ENCODE measurements at regions not wholly inside any gene's neighbourhood (a gene's known extent, or its start where the extent isn't known, plus 50 kb on each side); places are given as distances from the start of the nearest gene placed in this dataset.

DNA sequence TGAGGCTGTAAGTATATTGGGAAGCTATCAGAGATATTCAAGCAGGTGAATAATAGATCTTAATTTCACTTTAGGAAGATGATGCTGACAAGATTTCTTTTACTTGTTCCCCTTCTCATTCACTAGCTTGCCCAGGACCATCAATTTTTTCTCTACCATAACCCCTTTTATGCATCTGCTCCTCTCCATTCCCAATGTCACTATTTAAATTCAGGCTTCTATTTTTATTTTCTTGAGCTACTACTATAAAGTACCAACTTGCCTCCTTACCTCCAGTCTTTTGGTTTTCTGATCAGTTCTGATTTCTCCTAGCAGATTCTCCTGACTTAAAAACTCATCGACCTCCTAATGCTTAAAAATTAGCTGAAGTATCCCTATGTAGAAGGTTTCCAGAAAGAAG, 97.7 kb upstream of the SMIM30 start:
- H3K4me3 ChIP-seq, result no peak overlapping the region
- no peaks in the 10 kb centered on the region for H3K9me3 ChIP-seq
- intact Hi-C loops (cut with DNase I, micrococcal nuclease), result no loop called here
- TF ChIP-seq, protein P1, sequence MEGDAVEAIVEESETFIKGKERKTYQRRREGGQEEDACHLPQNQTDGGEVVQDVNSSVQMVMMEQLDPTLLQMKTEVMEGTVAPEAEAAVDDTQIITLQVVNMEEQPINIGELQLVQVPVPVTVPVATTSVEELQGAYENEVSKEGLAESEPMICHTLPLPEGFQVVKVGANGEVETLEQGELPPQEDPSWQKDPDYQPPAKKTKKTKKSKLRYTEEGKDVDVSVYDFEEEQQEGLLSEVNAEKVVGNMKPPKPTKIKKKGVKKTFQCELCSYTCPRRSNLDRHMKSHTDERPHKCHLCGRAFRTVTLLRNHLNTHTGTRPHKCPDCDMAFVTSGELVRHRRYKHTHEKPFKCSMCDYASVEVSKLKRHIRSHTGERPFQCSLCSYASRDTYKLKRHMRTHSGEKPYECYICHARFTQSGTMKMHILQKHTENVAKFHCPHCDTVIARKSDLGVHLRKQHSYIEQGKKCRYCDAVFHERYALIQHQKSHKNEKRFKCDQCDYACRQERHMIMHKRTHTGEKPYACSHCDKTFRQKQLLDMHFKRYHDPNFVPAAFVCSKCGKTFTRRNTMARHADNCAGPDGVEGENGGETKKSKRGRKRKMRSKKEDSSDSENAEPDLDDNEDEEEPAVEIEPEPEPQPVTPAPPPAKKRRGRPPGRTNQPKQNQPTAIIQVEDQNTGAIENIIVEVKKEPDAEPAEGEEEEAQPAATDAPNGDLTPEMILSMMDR (IDR thresholded peaks at IDR 0.05), result no peak
- DNase-seq, result no peak
- no peak for ATAC-seq
- no peaks in the 10 kb centered on the region for H3K4me1 ChIP-seq (ENCODE audit: low read depth)
- no peaks in the 10 kb centered on the region for H3K36me3 ChIP-seq (ENCODE audit: low read depth)

DNA sequence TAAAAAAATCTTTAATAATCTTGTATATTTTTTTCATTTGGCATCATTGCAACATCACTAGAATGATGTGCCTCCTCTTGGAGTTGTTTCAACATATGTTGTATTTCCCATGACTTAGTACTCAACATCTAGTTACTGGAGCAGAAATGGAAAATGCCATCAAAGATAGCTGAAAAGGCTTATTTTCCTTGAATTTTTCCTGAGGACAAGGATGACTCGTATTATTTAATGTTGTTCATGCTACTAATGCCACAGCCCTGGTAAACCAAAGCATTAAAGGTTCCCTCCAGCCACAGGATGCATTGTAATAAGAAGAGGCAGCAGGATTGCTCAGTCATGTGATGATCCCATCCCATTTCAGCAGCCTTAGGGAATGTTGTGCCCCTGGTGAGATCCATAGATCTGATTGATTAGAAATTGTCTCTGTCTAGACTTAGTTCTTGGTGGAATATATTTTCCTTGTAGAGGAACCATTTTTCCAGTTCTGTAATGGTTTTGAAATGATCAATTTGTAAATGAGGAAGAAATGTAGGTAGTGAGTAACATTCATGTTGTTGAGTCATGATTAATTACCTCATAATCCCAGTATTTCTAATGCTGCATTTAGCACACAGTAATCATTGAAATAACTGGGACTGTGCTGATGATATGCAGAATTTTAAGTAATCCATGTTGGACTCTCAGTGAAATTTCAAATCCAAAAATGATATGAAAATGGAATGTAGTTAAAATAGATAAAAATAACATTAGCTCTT, 91.3 kb upstream of the SMIM30 start:
- no peak overlapping the region for H3K4me3 ChIP-seq
- TF ChIP-seq, protein P1 (IDR thresholded peaks at IDR 0.05), result no peak
- DNase-seq, result no peak
- no peak for ATAC-seq
- H3K36me3 ChIP-seq (ENCODE audit: low read depth), result no peaks in the 10 kb centered on the region
- intact Hi-C loops (cut with DNase I, micrococcal nuclease), result no loop called here
- no peaks in the 10 kb centered on the region for H3K9me3 ChIP-seq
- H3K4me1 ChIP-seq (ENCODE audit: low read depth), result no peaks in the 10 kb centered on the region

DNA sequence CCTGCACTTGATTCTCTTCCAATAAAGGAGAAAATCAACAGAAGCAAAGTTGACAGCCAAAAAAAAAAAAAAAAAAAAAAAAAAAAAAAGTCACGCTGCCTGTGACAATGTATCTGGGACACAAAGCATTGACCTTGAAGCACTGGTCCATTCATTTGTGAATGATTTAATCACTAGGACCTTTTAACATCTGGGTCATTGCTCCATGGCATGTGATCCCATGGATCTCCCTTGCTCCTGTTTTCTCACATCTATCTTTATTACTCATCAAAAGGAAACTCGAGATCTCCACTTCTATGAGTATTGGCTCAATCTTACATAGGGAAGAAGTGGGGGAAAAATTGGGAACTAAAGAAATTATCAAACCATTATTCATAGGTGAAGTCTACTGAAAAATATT, 89.6 kb upstream of the SMIM30 start:
- TF ChIP-seq, protein P1 (IDR thresholded peaks at IDR 0.05), result no peak
- intact Hi-C loops (cut with DNase I, micrococcal nuclease), result no loop called here

DNA sequence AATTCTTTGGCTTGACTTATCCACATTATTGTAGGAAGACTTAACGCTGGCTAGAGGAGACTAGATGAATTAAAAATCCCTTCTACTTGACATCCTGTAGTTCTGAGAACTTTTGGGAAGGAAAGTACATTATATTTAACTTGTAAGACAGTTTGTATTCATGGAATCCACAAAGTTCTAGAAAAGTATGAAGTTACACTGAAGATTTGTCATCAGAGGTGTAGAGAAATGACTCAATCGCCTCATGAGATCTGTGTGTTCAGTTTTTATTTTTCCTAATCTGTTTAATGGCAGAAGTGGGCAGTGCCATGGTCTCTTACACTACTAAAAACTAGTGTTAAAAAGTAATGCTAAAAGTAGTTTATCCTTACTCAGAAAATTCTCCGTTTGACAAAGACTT, 89.1 kb upstream of the SMIM30 start:
- intact Hi-C loops (cut with DNase I, micrococcal nuclease), result no loop called here
- DNase-seq, result no peak
- H3K4me1 ChIP-seq (ENCODE audit: low read depth), result no peaks in the 10 kb centered on the region
- no peaks in the 10 kb centered on the region for H3K9me3 ChIP-seq
- ATAC-seq, result no peak
- H3K4me3 ChIP-seq, result no peak overlapping the region
- TF ChIP-seq, protein P1 (IDR thresholded peaks at IDR 0.05), result no peak
- H3K36me3 ChIP-seq (ENCODE audit: low read depth), result no peaks in the 10 kb centered on the region

More for the DNA sequence above, 89.6 kb upstream of the SMIM30 start:
- Histone ChIP-seq H3K9me3 (no peaks in the 10 kb centered on the region), H3K4me1 (ENCODE audit: low read depth) (no peaks in the 10 kb centered on the region), H3K4me3 (no peak overlapping the region), H3K36me3 (ENCODE audit: low read depth) (no peaks in the 10 kb centered on the region)
- no peak for ATAC-seq
- no peak for DNase-seq

DNA sequence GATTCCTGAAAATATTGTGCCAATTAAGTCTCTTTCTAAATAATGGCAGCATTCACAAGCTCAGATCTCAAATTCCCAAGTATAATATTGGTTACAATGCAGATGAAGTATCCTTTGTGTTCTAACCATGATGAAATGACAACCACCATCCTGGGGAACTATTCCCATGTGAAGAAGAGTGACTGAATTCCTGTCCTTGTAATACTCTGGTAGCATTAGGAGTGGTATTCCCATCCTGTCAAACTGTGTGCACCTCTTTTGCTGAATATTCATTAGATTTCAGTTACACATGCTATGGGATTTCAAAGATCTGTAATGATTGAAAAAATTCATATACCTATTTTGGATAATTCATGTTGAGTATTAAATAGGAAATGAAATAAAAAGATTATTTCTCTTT, 86.1 kb upstream of the SMIM30 start:
- Histone ChIP-seq H3K4me3 (no peak overlapping the region), H3K4me1 (ENCODE audit: low read depth) (no peaks in the 10 kb centered on the region), H3K9me3 (no peaks in the 10 kb centered on the region), H3K36me3 (ENCODE audit: low read depth) (no peaks in the 10 kb centered on the region)
- TF ChIP-seq, protein P1 (IDR thresholded peaks at IDR 0.05), result no peak
- DNase-seq, result no peak
- no peak for ATAC-seq
- intact Hi-C loops (cut with DNase I, micrococcal nuclease), result no loop called here

DNA sequence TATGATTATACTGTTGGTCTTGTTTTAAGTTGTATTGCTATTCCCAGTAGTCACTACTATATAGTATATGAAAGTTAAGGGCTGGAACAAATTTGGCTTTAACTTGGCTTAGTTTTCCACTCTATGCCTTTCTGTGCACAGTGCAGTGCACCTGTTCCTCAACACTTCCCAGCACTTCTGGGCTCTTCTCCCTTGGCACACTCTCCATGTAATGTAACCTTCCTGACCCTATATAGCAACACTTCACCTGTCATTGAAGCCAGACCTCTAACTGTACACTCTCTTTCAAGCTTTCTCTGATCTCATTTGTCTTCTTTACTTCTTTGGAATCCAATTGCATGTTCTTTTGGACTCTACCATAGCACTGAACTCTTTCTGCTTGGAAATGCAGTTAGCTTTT, 83.9 kb upstream of the SMIM30 start:
- DNase-seq, result no peak
- Histone ChIP-seq H3K9me3 (no peaks in the 10 kb centered on the region), H3K4me3 (no peak overlapping the region), H3K4me1 (ENCODE audit: low read depth) (no peaks in the 10 kb centered on the region), H3K36me3 (ENCODE audit: low read depth) (no peaks in the 10 kb centered on the region)
- TF ChIP-seq, protein P1 (IDR thresholded peaks at IDR 0.05), result no peak
- no peak for ATAC-seq
- intact Hi-C loops (cut with DNase I, micrococcal nuclease), result no loop called here
